ENCODE measurements at regions not wholly inside any gene's neighbourhood (a gene's known extent, or its start where the extent isn't known, plus 50 kb on each side); places are given as distances from the start of the nearest gene placed in this dataset.
"Not testable (repeated sequence)": the region's sequence is repeated elsewhere in the genome, so short reads cannot be mapped to it uniquely, and the experiment has no call there.

DNA sequence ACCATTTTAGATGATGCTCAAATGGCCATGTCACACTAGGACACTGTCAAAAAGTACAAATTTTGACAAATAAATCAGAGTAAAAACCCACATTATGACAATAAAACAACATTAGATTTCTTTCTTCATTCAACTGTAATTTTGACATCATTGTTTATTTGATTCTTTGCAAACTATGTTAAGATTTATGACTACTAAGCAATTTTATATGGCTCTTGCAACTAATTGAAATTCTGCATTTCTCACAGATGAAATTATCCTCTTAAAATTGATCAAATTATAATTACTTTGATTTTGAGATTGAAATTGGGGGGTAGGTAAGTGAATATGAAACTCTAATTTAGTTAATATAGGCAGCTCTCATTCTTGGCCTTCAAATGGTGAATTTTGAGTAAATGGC is 59.8 kb downstream of the ATOH1 start:
- DNase-seq (ENCODE audit: low spot score): no peak

DNA sequence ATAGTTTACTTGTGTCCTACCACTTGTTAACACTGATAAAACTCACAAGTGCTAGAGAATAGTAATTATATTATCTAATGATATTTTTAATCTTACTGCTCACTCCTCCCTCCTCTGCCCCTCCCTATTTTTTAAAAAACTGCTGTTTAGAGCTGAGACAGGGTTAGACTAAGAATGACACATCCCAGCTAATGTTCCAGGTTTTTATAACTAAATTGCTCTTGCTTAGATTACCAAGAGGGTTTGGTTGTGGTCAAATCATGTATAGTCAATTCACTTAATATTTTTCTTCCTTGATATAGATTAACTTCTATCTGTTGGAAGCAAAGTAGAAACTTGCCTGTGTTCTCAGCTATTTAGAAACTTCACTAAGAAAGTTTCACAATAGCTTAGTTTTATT is 60.2 kb downstream of the ATOH1 start:
- DNase-seq (ENCODE audit: low spot score): no peak

DNA sequence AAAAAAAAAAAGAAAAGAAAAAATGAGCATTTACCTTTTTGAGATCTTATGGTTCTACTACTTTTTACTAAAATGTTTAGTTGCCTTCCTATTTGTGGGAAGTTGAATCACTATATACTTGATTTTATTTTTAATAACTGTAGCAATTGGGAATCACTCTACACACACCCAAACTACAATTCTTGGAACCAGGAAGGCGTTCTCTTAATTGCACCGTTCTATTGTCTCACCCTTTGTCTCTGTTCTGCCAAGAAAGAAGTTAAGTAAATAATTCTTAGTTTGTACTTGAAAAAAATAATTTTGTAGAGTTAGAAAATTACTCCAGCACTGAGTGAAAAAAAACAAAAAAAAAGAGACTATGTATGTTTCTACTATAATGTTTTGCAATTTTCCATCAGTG is 62.7 kb downstream of the ATOH1 start:
- DNase-seq (ENCODE audit: low spot score): no peak

DNA sequence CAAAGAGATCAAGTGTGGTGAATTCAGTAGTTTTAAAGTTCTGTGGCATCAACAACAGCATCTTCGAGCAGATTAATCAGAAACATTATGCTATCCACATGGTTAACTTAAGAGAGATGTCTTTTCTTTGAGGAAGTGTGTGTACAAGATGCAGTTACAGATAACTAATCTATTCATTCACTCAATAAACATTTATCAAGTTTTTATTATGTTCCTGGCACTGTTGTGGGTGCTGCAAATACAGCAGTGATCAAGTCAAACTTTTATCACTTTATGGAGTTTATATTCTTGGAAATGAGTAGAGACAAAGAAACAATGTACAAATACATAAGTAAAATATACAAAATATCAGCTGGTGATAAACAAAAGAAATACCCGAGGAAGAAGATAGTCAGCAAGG is 66.4 kb downstream of the ATOH1 start:
- no peak for DNase-seq (ENCODE audit: low spot score)

GRCh38 chr4:93896516-93896915 is 68.0 kb downstream of the ATOH1 start:
- no peak for DNase-seq (ENCODE audit: low spot score)

DNA sequence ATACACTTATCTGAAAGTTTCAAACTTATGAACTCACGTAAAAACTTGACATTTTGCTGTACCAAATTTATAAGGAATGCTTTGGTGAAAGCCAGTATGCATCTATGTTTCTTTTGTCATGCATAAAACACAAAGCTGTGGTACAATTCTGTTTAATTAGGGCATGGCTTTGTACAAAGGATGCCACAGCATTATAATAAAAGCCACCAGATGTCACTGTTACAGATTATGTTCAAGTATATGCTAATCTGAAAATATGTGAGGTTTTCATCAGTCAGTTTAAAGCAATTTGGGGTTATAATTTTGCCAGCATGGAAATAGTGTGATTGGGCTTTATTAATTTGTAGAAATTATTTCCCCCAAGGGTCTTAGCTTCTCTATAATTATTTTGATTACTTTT is 69.0 kb downstream of the ATOH1 start:
- peak; percentile 12 for DNase-seq (ENCODE audit: low spot score)

DNA sequence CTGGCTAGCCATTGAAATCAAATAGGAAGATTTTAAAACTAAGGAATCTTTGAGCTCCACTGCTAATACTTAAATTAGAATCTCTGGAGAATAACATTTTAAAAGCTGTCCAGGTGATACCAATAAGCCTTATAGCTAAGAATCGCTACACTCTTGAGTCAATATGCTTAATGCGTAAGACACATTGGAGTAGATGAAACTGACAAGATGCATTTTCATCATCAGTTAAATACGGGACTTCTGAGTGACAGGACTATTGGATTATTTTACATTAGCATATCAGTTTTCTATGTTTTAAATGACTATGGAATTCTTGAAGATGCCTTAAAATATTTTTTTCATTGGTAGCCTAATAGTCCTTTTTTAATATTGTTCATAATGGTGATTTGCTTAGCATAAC is 80.2 kb downstream of the ATOH1 start:
- DNase-seq (ENCODE audit: low spot score): no peak

GRCh38 chr4:93911671-93912070 is 83.1 kb downstream of the ATOH1 start:
- DNase-seq (ENCODE audit: low spot score): no peak

- no peak for DNase-seq (ENCODE audit: low spot score)
Observed at GRCh38 chr4:93912146-93912545, 83.6 kb downstream of the ATOH1 start.

GRCh38 chr4:93918856-93919255 is 90.3 kb downstream of the ATOH1 start:
- DNase-seq (ENCODE audit: low spot score): no peak

- DNase-seq (ENCODE audit: low spot score): not testable (repeated sequence)
Observed at GRCh38 chr4:93923570-93923969, 95.0 kb downstream of the ATOH1 start.

DNA sequence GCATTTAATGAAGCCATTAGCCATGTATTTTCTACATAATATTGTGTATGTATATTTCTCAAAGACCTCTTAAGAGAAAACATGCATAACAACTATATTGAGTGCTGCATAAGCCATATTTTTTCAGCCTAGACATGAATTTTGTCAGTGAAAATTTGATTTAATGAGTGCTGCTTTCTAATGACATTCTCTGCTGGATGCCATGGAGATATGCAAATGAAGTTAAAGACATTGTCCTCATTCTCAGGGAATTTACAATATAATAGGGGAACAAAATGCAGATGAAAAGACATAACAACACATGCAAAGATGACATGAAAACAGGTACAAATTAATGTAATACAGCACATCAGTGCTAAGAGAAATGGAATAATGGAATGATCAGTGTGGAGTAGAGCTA is 118.7 kb downstream of the ATOH1 start:
- DNase-seq (ENCODE audit: low spot score): no peak

- DNase-seq (ENCODE audit: low spot score): not testable (repeated sequence)
Observed at GRCh38 chr4:93950239-93950638, 121.7 kb downstream of the ATOH1 start.

DNA sequence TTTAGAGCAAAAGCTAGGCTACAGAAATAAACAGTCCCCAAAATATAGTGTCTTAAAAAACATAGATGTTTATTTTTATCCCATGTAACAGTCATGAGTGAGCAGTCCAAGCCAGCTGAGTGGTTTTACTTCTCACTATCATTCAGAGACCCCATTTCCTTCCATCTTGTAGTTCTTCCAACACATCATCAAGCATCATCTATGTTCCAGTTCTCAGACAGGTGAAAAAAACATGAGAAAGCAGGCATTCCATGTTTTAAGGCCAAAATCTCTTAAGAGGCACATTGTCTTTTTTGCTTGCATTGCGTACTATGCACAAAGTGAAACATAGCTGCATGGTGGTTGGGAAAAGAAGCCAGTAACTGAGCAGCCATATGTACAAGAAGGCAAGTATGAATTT is 128.6 kb downstream of the ATOH1 start:
- DNase-seq (ENCODE audit: low spot score): no peak

GRCh38 chr4:93960450-93960849 is 131.9 kb downstream of the ATOH1 start:
- no peak for DNase-seq (ENCODE audit: low spot score)

- no peak for DNase-seq (ENCODE audit: low spot score)
Observed at GRCh38 chr4:93960916-93961315, 132.4 kb downstream of the ATOH1 start.

DNA sequence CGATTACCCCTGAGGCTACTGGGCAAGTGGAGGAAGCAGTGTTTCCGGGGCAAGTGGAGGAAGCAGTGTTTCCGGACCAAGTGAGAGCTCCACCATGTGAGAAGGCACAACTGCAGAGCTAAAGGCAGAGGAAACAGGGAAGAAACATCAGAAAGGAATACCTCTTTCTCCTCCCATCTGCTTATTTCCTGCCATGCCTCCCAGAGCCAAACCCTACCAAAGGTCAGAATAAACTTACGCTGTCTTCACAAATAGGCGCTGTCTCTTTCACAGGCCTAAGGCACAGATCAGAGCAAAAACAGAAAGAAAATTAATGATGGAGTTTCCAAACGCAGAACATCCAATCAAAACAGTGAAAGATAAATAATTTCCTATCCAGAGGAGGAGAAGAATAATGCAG is 153.0 kb downstream of the ATOH1 start:
- no peak for DNase-seq (ENCODE audit: low spot score)

DNA sequence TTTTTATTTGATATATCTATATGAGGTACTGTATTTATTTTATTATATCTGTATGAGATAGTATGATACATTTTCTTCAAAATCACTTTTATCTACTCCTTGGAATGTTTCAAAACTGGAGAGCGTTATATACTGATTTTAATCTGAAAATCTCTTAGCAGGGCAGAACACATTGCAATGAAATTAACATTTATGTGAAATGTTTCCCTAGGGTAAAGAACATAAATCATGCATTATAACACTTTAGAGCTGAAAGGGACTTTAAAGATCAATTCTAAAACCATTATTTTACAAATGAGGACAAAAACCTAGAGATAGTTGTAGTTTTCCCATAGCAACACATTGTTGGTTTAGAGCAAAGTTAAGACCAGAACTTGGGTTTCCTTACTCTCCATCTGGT is 153.7 kb downstream of the ATOH1 start:
- no peak for DNase-seq (ENCODE audit: low spot score)

DNA sequence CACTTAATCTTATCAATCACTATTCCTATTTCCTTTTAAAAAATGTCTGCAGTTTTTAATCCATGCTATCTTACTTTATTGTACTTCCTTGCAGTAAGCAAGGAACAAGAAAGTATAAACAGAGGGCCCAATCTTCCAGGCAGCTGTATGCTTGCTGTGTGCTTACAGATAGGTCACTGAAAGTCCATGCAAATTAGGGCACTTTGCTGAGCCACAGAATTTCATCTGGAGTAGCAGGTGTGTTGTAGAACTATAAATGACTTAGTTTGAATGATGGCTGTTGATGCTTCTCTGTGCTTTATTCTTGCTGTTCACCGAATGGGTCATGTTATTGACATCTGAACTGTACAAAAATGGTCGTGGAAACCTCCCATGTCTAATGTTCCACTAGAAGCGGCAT is 154.6 kb downstream of the ATOH1 start:
- DNase-seq (ENCODE audit: low spot score): no peak

GRCh38 chr4:93994175-93994994 is 165.8 kb downstream of the ATOH1 start:
- DNase-seq (ENCODE audit: low spot score): no peak

DNA sequence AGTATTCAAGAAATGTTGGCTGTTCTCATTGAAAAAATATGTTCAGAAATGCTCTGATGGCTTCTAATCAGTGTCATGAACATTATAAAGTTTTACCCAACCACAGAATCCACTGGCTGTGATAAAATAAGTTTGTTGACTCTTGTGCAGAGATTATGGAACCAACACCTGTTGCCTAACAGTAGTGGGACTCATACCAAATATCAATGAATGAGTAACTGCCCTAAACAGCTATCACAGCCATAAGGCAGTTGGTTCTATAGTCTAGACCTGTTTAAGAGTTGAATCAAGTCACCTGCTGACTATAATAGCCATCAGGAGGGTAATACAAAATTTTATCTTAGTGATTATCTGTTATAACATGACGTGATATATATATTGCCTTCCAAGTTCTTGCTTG is 168.3 kb downstream of the ATOH1 start:
- no peak for DNase-seq (ENCODE audit: low spot score)

GRCh38 chr4:94000559-94000958 is 172.0 kb downstream of the ATOH1 start:
- DNase-seq (ENCODE audit: low spot score): no peak

DNA sequence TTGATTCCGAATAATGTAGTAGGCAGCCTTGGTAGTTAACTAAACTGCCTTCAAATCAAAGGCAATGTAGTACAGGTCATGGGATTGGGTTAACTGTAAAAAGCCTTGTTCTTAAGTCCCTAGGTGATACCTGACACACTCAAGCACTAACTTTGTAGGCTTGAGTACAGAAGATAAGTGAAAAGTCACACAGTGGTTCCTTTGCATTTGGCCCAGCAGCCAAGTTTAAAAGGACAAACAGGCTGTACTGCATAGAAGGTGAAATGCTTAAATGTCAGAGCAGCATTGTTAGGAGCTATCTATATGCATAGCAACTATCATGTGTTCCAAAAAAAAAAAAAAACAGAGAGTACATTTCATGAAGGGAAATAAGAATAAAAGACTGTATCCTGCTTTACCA is 178.4 kb downstream of the ATOH1 start:
- DNase-seq (ENCODE audit: low spot score): no peak

GRCh38 chr4:94011190-94011589 is 182.6 kb downstream of the ATOH1 start:
- no peak for DNase-seq (ENCODE audit: low spot score)

All from RKO (cell line).